Vagina (tissue), 2 donors: ENCODE measurements at regions not wholly inside any gene's neighbourhood (a gene's known extent, or its start where the extent isn't known, plus 50 kb on each side); places are given as distances from the start of the nearest gene placed in this dataset.

ENCODE experiments used
- POLR2A ChIP-seq, 2 donors: fragments of 450-650 bp; IDR thresholded peaks; one replicate each; pipeline ENCODE4 v1.6.1; 2017; ENCODE audit warnings: antibody characterized with exemption in 2 of 2, mild to moderate bottlenecking in 2 of 2, moderate library complexity in 2 of 2
- TF ChIP-seq, protein P1 (sequence below), 3 experiments: fragments of 450-650 bp in 2 of 3; fragments of 200-600 bp in 1 of 3; sonication (generic) in 1 of 3; IDR thresholded peaks; one replicate each; pipeline ENCODE4 v1.5.1; 2017 to 2019; ENCODE audit warnings: antibody characterized with exemption in 3 of 3, mild to moderate bottlenecking in 2 of 3, moderate library complexity in 2 of 3

GRCh38 chr4:104740161-104740560 is 245.5 kb upstream of the CXXC4 start:
- TF ChIP-seq, protein P1, sequence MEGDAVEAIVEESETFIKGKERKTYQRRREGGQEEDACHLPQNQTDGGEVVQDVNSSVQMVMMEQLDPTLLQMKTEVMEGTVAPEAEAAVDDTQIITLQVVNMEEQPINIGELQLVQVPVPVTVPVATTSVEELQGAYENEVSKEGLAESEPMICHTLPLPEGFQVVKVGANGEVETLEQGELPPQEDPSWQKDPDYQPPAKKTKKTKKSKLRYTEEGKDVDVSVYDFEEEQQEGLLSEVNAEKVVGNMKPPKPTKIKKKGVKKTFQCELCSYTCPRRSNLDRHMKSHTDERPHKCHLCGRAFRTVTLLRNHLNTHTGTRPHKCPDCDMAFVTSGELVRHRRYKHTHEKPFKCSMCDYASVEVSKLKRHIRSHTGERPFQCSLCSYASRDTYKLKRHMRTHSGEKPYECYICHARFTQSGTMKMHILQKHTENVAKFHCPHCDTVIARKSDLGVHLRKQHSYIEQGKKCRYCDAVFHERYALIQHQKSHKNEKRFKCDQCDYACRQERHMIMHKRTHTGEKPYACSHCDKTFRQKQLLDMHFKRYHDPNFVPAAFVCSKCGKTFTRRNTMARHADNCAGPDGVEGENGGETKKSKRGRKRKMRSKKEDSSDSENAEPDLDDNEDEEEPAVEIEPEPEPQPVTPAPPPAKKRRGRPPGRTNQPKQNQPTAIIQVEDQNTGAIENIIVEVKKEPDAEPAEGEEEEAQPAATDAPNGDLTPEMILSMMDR (IDR thresholded peaks at IDR 0.05), result no peak
- TF ChIP-seq POLR2A (IDR thresholded peaks at IDR 0.05), result no peak
